NOMO-1 (cell line): ENCODE measurements at regions not wholly inside any gene's neighbourhood (a gene's known extent, or its start where the extent isn't known, plus 50 kb on each side); places are given as distances from the start of the nearest gene placed in this dataset.
"Not testable (repeated sequence)": the region's sequence is repeated elsewhere in the genome, so short reads cannot be mapped to it uniquely, and the experiment has no call there.

Source experiments
- DNase-seq, 2 experiments: peaks; one replicate each; lab custom pipeline; 2025; ENCODE audit not compliant: unreplicated experiment in 2 of 2; lab: John Stamatoyannopoulos, UW

- no peak for DNase-seq
Observed at GRCh38 chr5:174529925-174530681, 194.3 kb upstream of the MSX2 start.

- no peak for DNase-seq
Observed at GRCh38 chr5:174531782-174532191, 192.6 kb upstream of the MSX2 start.

- peak; percentile 81 to 89 for DNase-seq
Observed at GRCh38 chr5:174532455-174533453, 191.6 kb upstream of the MSX2 start.

- DNase-seq = peak in 1 of 2 experiments; percentile 89
Observed at GRCh38 chr5:174533751-174534241, 190.6 kb upstream of the MSX2 start.

GRCh38 chr5:174535669-174536068, 188.7 kb upstream of the MSX2 start:
- no peak for DNase-seq

GRCh38 chr5:174539823-174540222, 184.6 kb upstream of the MSX2 start:
- not testable (repeated sequence) for DNase-seq

GRCh38 chr5:174542037-174542436, 182.3 kb upstream of the MSX2 start:
- DNase-seq = no peak

GRCh38 chr5:174542471-174542870, 181.9 kb upstream of the MSX2 start:
- no peak for DNase-seq

- DNase-seq = no peak
Observed at GRCh38 chr5:174545926-174546325, 178.5 kb upstream of the MSX2 start.

- no peak for DNase-seq
Observed at GRCh38 chr5:174547814-174548213, 176.6 kb upstream of the MSX2 start.

- no peak for DNase-seq
Observed at GRCh38 chr5:174549254-174549653, 175.1 kb upstream of the MSX2 start.

- DNase-seq = no peak
Observed at GRCh38 chr5:174550026-174550425, 174.4 kb upstream of the MSX2 start.

- no peak for DNase-seq
Observed at GRCh38 chr5:174552428-174552827, 172.0 kb upstream of the MSX2 start.

GRCh38 chr5:174553556-174553955, 170.8 kb upstream of the MSX2 start:
- DNase-seq = no peak

- DNase-seq = no peak
Observed at GRCh38 chr5:174555726-174556125, 168.7 kb upstream of the MSX2 start.

GRCh38 chr5:174556756-174557155, 167.6 kb upstream of the MSX2 start:
- DNase-seq = no peak

- DNase-seq = no peak
Observed at GRCh38 chr5:174558190-174558589, 166.2 kb upstream of the MSX2 start.

- DNase-seq = no peak
Observed at GRCh38 chr5:174559141-174559540, 165.2 kb upstream of the MSX2 start.

- no peak for DNase-seq
Observed at GRCh38 chr5:174559566-174560090, 164.8 kb upstream of the MSX2 start.

GRCh38 chr5:174560861-174561260, 163.5 kb upstream of the MSX2 start:
- no peak for DNase-seq

GRCh38 chr5:174563040-174563439, 161.3 kb upstream of the MSX2 start:
- DNase-seq = not testable (repeated sequence)
